HFFc6 (cell line): ENCODE measurements at regions not wholly inside any gene's neighbourhood (a gene's known extent, or its start where the extent isn't known, plus 50 kb on each side); places are given as distances from the start of the nearest gene placed in this dataset.

Experiments
- DNase-seq: peaks from one replicate; pipeline ENCODE4 v3.0.0-alpha.2; 2018
- H3K27ac Mint-ChIP-seq: 2 replicates; pipeline ENCODE4 v1.8.0; 2020; ENCODE audit warnings: mild to moderate bottlenecking, mixed read lengths
- H3K27me3 Mint-ChIP-seq: 2 replicates; pipeline ENCODE4 v1.8.0; 2021; ENCODE audit warnings: mild to moderate bottlenecking, moderate library complexity, mixed read lengths; ENCODE audit not compliant: insufficient read depth
- H3K36me3 Mint-ChIP-seq: 2 replicates; pipeline ENCODE4 v1.8.0; 2021; ENCODE audit warnings: low read depth, mixed read lengths
- H3K4me1 Mint-ChIP-seq: 2 replicates; pipeline ENCODE4 v1.8.0; 2020; ENCODE audit warnings: low read depth, mixed read lengths
- H3K4me3 Mint-ChIP-seq: 2 replicates; pipeline ENCODE4 v1.8.0; 2020; ENCODE audit warnings: mild to moderate bottlenecking, moderate library complexity, mixed read lengths
- H3K9me3 Mint-ChIP-seq: 2 replicates; pipeline ENCODE4 v1.8.0; 2020; ENCODE audit warnings: mild to moderate bottlenecking, mixed read lengths
- TF ChIP-seq, protein P1 (sequence below): fragments of 200-600 bp; sonication (generic); IDR thresholded peaks from 2 replicates; pipeline ENCODE4 v1.5.0; 2021; ENCODE audit warnings: antibody characterized with exemption, mild to moderate bottlenecking

DNA sequence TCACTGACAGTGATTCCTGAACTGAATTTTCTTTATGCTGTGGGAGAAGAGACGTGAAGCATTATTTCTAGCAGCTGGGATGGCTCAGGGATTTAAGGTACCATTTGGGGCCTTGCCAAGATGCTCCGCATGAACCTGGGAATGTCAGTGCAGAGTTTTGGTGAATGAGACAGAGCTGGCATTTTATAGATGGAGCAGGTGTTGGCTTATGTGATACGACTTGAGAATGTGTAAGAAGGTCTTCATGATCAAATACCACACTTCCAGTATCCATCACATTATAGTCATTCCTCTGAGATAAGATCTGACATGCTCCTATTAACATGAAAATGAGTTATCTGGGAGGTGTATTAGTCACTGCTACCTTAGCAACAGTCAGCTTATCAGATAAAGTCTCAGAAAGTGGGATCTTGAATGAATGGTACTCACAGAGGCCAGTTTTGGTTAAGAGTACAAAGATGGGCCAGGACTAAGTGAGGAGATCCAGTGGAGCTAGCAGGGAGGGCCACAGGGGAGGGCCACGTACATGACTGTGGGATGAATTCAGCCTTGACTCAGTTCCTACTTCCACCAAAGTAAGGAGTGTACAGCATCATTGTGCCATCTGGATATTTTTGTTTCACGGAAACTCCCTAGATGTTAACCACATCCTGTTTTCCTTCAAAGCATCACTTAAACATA is 116.7 kb downstream of the SPCS3 start:
- TF ChIP-seq, protein P1, sequence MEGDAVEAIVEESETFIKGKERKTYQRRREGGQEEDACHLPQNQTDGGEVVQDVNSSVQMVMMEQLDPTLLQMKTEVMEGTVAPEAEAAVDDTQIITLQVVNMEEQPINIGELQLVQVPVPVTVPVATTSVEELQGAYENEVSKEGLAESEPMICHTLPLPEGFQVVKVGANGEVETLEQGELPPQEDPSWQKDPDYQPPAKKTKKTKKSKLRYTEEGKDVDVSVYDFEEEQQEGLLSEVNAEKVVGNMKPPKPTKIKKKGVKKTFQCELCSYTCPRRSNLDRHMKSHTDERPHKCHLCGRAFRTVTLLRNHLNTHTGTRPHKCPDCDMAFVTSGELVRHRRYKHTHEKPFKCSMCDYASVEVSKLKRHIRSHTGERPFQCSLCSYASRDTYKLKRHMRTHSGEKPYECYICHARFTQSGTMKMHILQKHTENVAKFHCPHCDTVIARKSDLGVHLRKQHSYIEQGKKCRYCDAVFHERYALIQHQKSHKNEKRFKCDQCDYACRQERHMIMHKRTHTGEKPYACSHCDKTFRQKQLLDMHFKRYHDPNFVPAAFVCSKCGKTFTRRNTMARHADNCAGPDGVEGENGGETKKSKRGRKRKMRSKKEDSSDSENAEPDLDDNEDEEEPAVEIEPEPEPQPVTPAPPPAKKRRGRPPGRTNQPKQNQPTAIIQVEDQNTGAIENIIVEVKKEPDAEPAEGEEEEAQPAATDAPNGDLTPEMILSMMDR: no peak
- Mint-ChIP-seq H3K27me3 (no peaks in the 10 kb centered on the region; the same call in 1 of the 2 replicates), H3K27ac (peak overlapping the region; percentile 97), H3K4me3 (peak overlapping the region; percentile 39), H3K9me3 (no peaks in the 10 kb centered on the region), H3K4me1 (peaks cover 80% of the 10 kb centered on the region), H3K36me3 (no peaks in the 10 kb centered on the region; the same call in 1 of the 2 replicates)
- DNase-seq: peak; percentile 81

- no peaks in the 10 kb centered on the region for H3K27me3 Mint-ChIP-seq
- H3K4me1 Mint-ChIP-seq: peaks cover 88% of the 10 kb centered on the region
- H3K9me3 Mint-ChIP-seq: no peaks in the 10 kb centered on the region
- DNase-seq: no peak
- no peaks in the 10 kb centered on the region; the same call in 1 of the 2 replicates for H3K36me3 Mint-ChIP-seq
- peak overlapping the region; percentile 97 for H3K27ac Mint-ChIP-seq
- TF ChIP-seq, protein P1: no peak
- no peak overlapping the region for H3K4me3 Mint-ChIP-seq
Observed at GRCh38 chr4:176437756-176438155, 118.0 kb downstream of the SPCS3 start.

GRCh38 chr4:176438401-176438800 is 118.6 kb downstream of the SPCS3 start:
- Mint-ChIP-seq H3K36me3 (no peaks in the 10 kb centered on the region; the same call in 1 of the 2 replicates), H3K9me3 (no peaks in the 10 kb centered on the region), H3K4me3 (no peak overlapping the region), H3K4me1 (peaks cover 89% of the 10 kb centered on the region), H3K27ac (no peak overlapping the region), H3K27me3 (no peaks in the 10 kb centered on the region)
- TF ChIP-seq, protein P1: no peak
- DNase-seq: no peak

GRCh38 chr4:176439611-176440010 is 119.8 kb downstream of the SPCS3 start:
- Mint-ChIP-seq H3K27ac (no peak overlapping the region), H3K4me1 (peaks cover 89% of the 10 kb centered on the region)

DNA sequence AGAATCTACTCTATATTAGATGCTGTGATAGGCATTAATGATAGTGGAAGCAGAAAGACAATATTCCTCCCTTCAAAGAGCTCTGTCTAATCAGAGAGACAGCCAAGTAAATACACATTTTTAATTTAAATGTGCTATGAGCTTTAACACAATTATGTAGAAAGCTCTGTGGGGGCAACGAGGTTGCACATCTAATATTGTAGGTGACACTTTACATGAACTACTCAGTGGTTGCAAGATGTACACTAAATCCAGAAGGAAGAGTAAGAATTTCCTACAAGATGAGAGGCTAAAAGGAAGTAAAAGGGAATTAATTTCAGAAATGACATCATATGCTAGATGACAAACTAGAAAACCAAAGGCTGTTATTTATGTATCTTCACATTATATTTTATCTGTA is 120.9 kb downstream of the SPCS3 start:
- Mint-ChIP-seq H3K9me3 (peaks cover 3% of the 10 kb centered on the region; the same call in 1 of the 2 replicates), H3K36me3 (peaks cover 2% of the 10 kb centered on the region), H3K4me1 (peaks cover 86% of the 10 kb centered on the region), H3K4me3 (no peak overlapping the region), H3K27me3 (no peaks in the 10 kb centered on the region), H3K27ac (no peak overlapping the region)
- TF ChIP-seq, protein P1: no peak
- no peak for DNase-seq

More at GRCh38 chr4:176439611-176440010, 119.8 kb downstream of the SPCS3 start:
- Mint-ChIP-seq H3K9me3 (no peaks in the 10 kb centered on the region), H3K36me3 (no peaks in the 10 kb centered on the region; the same call in 1 of the 2 replicates), H3K4me3 (no peak overlapping the region), H3K27me3 (no peaks in the 10 kb centered on the region)
- TF ChIP-seq, protein P1: no peak
- no peak for DNase-seq
